ENCODE measurements at regions not wholly inside any gene's neighbourhood (a gene's known extent, or its start where the extent isn't known, plus 50 kb on each side); places are given as distances from the start of the nearest gene placed in this dataset.
A peak's percentile ranks its signal among the peaks of the same experiment; 100 is the strongest.

- no peak for DNase-seq (ENCODE audit: low spot score)
- TF ChIP-seq CTCF (IDR thresholded peaks at IDR 0.05; ENCODE audit: extremely low read depth, insufficient read depth, missing control alignments) = no peak
- in situ Hi-C loops (cut with MboI; ENCODE audit: low pct_unique_long_range_greater_than_20kb, low sequenced_read_pairs, unreplicated experiment) = no loop called here
Measured at GRCh38 chr3:148373961-148374360, 323.7 kb upstream of the AGTR1 start.

GRCh38 chr3:148379763-148380382, 317.8 kb upstream of the AGTR1 start:
- DNase-seq (ENCODE audit: low spot score) = peak; percentile 4
- in situ Hi-C loops (cut with MboI; ENCODE audit: low pct_unique_long_range_greater_than_20kb, low sequenced_read_pairs, unreplicated experiment) = no loop called here
- TF ChIP-seq CTCF (IDR thresholded peaks at IDR 0.05; ENCODE audit: extremely low read depth, insufficient read depth, missing control alignments) = no peak

GRCh38 chr3:148381051-148381450, 316.7 kb upstream of the AGTR1 start:
- TF ChIP-seq CTCF (IDR thresholded peaks at IDR 0.05; ENCODE audit: extremely low read depth, insufficient read depth, missing control alignments) = no peak
- no peak for DNase-seq (ENCODE audit: low spot score)
- in situ Hi-C loops (cut with MboI; ENCODE audit: low pct_unique_long_range_greater_than_20kb, low sequenced_read_pairs, unreplicated experiment) = no loop called here

- in situ Hi-C loops (cut with MboI; ENCODE audit: low pct_unique_long_range_greater_than_20kb, low sequenced_read_pairs, unreplicated experiment) = no loop called here
- no peak for TF ChIP-seq CTCF (IDR thresholded peaks at IDR 0.05; ENCODE audit: extremely low read depth, insufficient read depth, missing control alignments)
- no peak for DNase-seq (ENCODE audit: low spot score)
Measured at GRCh38 chr3:148389916-148390315, 307.8 kb upstream of the AGTR1 start.

GRCh38 chr3:148395821-148396220, 301.9 kb upstream of the AGTR1 start:
- TF ChIP-seq CTCF (IDR thresholded peaks at IDR 0.05; ENCODE audit: extremely low read depth, insufficient read depth, missing control alignments) = no peak
- no peak for DNase-seq (ENCODE audit: low spot score)
- in situ Hi-C loops (cut with MboI; ENCODE audit: low pct_unique_long_range_greater_than_20kb, low sequenced_read_pairs, unreplicated experiment) = no loop called here

- no peak for TF ChIP-seq CTCF (IDR thresholded peaks at IDR 0.05; ENCODE audit: extremely low read depth, insufficient read depth, missing control alignments)
- no peak for DNase-seq (ENCODE audit: low spot score)
- in situ Hi-C loops (cut with MboI; ENCODE audit: low pct_unique_long_range_greater_than_20kb, low sequenced_read_pairs, unreplicated experiment) = no loop called here
Measured at GRCh38 chr3:148400754-148401153, 296.9 kb upstream of the AGTR1 start.

Measured in GM13977 (cell line).